ENCODE measurements at regions not wholly inside any gene's neighbourhood (a gene's known extent, or its start where the extent isn't known, plus 50 kb on each side); places are given as distances from the start of the nearest gene placed in this dataset.
A peak's percentile ranks its signal among the peaks of the same experiment; 100 is the strongest.

- H4K8ac ChIP-seq (ENCODE audit: extremely low read depth, insufficient read depth, low read length), result no peak overlapping the region
- ChIA-PET POLR2A (ENCODE audit: partially characterized antibody) (interaction anchor here (2.8 kb wide), 1 partner anchor 10 kb away, joined by 9 read pairs; no protein-coding TSS in a partner anchor), CTCF (ENCODE audit: partially characterized antibody) (interaction anchor here (0.7 to 1.7 kb wide), 4 partner anchors 11 to 366 kb away, joined by 3 to 5 read pairs (median 4); no protein-coding TSS in a partner anchor)
- WGBS, 2 experiments (ENCODE audit: extremely low coverage in 1 of 2, insufficient coverage in 1 of 2, insufficient read length in 1 of 2, insufficient replicate concordance in 2 of 2, low coverage in 1 of 2, low lambda C conversion rate in 2 of 2, missing lambda C conversion rate in 1 of 2), result 95% methylated on average over 4 of the region's 4 CpGs; no CpG with 5 or more reads in 1 of the 2 experiments
- H3K79me2 ChIP-seq (ENCODE audit: control insufficient read depth in 1 of 2, insufficient read depth in 2 of 2, low read length in 2 of 2), result no peaks in the 10 kb centered on the region
- H4K20me1 ChIP-seq (replicated peaks in 1 of 2; ENCODE audit: control insufficient read depth in 1 of 2, insufficient read depth in 2 of 2, low read length in 2 of 2), result no peaks in the 10 kb centered on the region
- no peak overlapping the region for H3K27ac ChIP-seq (ENCODE audit: low read depth, low read length)
- no peak overlapping the region for H2AFZ ChIP-seq (ENCODE audit: low read length)
- no peak overlapping the region for H3K4me2 ChIP-seq (ENCODE audit: insufficient read depth in 1 of 2, low read depth in 2 of 2, low read length in 2 of 2)
- H3K18ac ChIP-seq (ENCODE audit: extremely low read depth, low read length), result no peak overlapping the region
- no peak overlapping the region for H3K4me3 ChIP-seq (ENCODE audit: extremely low read depth in 1 of 4, insufficient read depth in 2 of 4, low read depth in 3 of 4, low read length in 4 of 4)
- no peak overlapping the region for H3K56ac ChIP-seq (replicated peaks; ENCODE audit: insufficient read length, low read depth, low read length)
- no peak overlapping the region for H2BK5ac ChIP-seq (ENCODE audit: low read depth, low read length)
- no peaks in the 10 kb centered on the region for H3K79me1 ChIP-seq (ENCODE audit: low read depth, low read length)
- H3K23me2 ChIP-seq (ENCODE audit: low read depth, low read length), result no peaks in the 10 kb centered on the region
- no peak overlapping the region for H2BK120ac ChIP-seq (replicated peaks; ENCODE audit: low read depth, low read length)
- H2BK12ac ChIP-seq (ENCODE audit: low read depth, low read length), result no peak overlapping the region
- no peak overlapping the region for H4K5ac ChIP-seq (ENCODE audit: insufficient read length, low read depth, low read length)
- peak overlapping the region; percentile 39; the same call in 1 of the 2 replicates for H2AK5ac ChIP-seq (ENCODE audit: low read depth, low read length)
- FAIRE-seq (no peak), DNase-seq (ENCODE audit: low read depth in 1 of 2, low spot score in 2 of 2) (no peak)
- H3K23ac ChIP-seq (ENCODE audit: insufficient read length), result no peak overlapping the region
- H3K4me1 ChIP-seq (replicated peaks in 1 of 4; ENCODE audit: control insufficient read depth in 3 of 4, insufficient read depth in 4 of 4, low read length in 3 of 4), result peaks cover 0 to 5% (median 0%) of the 10 kb centered on the region in 4 experiments; a peak in 2 of 7 replicates
- H3K27me3 ChIP-seq (replicated peaks in 1 of 4; ENCODE audit: control insufficient read depth in 3 of 4, extremely low read depth in 1 of 4, insufficient read depth in 3 of 4, low read length in 3 of 4), result no peaks in the 10 kb centered on the region
- no peak overlapping the region for H3K14ac ChIP-seq (ENCODE audit: insufficient read length)
- no peak overlapping the region for H4K91ac ChIP-seq (replicated peaks; ENCODE audit: insufficient read length, low read length)
- H3K9me3 ChIP-seq (ENCODE audit: insufficient read depth in 2 of 2, low read depth in 1 of 2, low read length in 1 of 2), result no peaks in the 10 kb centered on the region
- no peak overlapping the region for H3K4ac ChIP-seq (replicated peaks; ENCODE audit: insufficient read length, low read depth, low read length)
- no peak overlapping the region for H3K9ac ChIP-seq (replicated peaks in 1 of 4; ENCODE audit: extremely low read depth in 1 of 4, low read depth in 3 of 4, low read length in 3 of 4)
- no peaks in the 10 kb centered on the region for H3K36me3 ChIP-seq (ENCODE audit: control insufficient read depth in 2 of 4, insufficient read depth in 4 of 4, low read length in 3 of 4)
- H2BK15ac ChIP-seq (ENCODE audit: low read length), result no peak overlapping the region
- no peak overlapping the region for H2BK20ac ChIP-seq (ENCODE audit: low read length)
- TF ChIP-seq POU5F1 (IDR thresholded peaks at IDR 0.05; ENCODE audit: low read depth, low read length) (no peak), E2F6 (IDR thresholded peaks at IDR 0.05) (no peak), EP300 (IDR thresholded peaks at IDR 0.05; ENCODE audit: borderline replicate concordance in 1 of 2, low read depth in 2 of 2, low read length in 2 of 2) (no peak), SP2 (IDR thresholded peaks at IDR 0.05; ENCODE audit: low read length) (no peak), GABPA (IDR thresholded peaks at IDR 0.05; ENCODE audit: borderline replicate concordance, insufficient read depth, low read length) (no peak), POLR2AphosphoS5 (IDR thresholded peaks at IDR 0.05; ENCODE audit: low read depth, low read length) (no peak), USF2 (IDR thresholded peaks at IDR 0.05; ENCODE audit: low read length) (no peak), RNF2 (IDR thresholded peaks at IDR 0.05; ENCODE audit: borderline replicate concordance, low read depth, low read length, missing control alignments, poor library complexity, severe bottlenecking) (no peak), SUZ12 (IDR thresholded peaks at IDR 0.05; ENCODE audit: low read length) (no peak), BRCA1 (IDR thresholded peaks at IDR 0.05; ENCODE audit: low read depth, low read length) (no peak), SIX5 (IDR thresholded peaks at IDR 0.05; ENCODE audit: low read depth, low read length) (no peak), MAFK (IDR thresholded peaks at IDR 0.05; ENCODE audit: low read depth, low read length) (no peak), SRF (IDR thresholded peaks at IDR 0.05; ENCODE audit: low read depth, low read length) (no peak)
Measured at GRCh38 chr4:24443200-24443599, 141.2 kb downstream of the DHX15 start.
